Sigmoid colon (tissue), 6 donors: ENCODE measurements at regions not wholly inside any gene's neighbourhood (a gene's known extent, or its start where the extent isn't known, plus 50 kb on each side); places are given as distances from the start of the nearest gene placed in this dataset.

Experiments used
- DNase-seq: peaks from one replicate; pipeline ENCODE4 v3.0.0-alpha.2; 2019
- H3K27ac ChIP-seq, 4 donors: fragments of 200-600 bp; sonication (generic); one replicate each; pipeline ENCODE4 v1.5.1; 2016 to 2019; ENCODE audit warnings: mild to moderate bottlenecking in 1 of 4
- H3K27me3 ChIP-seq, 3 donors: fragments of 200-600 bp; sonication (generic); one replicate each; pipeline ENCODE4 v1.5.1; 2019; ENCODE audit warnings: mild to moderate bottlenecking in 1 of 3
- H3K36me3 ChIP-seq, 4 donors: fragments of 200-600 bp; sonication (generic); one replicate each; pipeline ENCODE4 v1.5.1; 2016 to 2019
- H3K4me1 ChIP-seq, 4 donors: fragments of 200-600 bp; sonication (generic); one replicate each; pipeline ENCODE4 v1.5.1; 2017 to 2019
- H3K4me3 ChIP-seq, 4 donors: fragments of 200-600 bp; sonication (generic); one replicate each; pipeline ENCODE4 v1.5.1; 2017 to 2019; ENCODE audit warnings: mild to moderate bottlenecking in 2 of 4, moderate library complexity in 1 of 4
- H3K9me3 ChIP-seq, 4 donors: fragments of 200-600 bp in 3 of 4; sonication (generic) in 3 of 4; one replicate each; pipeline versions ENCODE4 v1.5.1 to v1.6.1; 2013 to 2019
- CTCF ChIP-seq, 4 experiments: fragments of 450-650 bp in 3 of 4; fragments of 200-600 bp in 1 of 4; IDR thresholded peaks; one replicate each; pipeline ENCODE4 v1.5.1; 2016 to 2019; ENCODE audit warnings: antibody characterized with exemption in 4 of 4, mild to moderate bottlenecking in 3 of 4, moderate library complexity in 2 of 4
- EP300 ChIP-seq, 4 donors: sonication (generic); formaldehyde crosslinking; IDR thresholded peaks; one replicate each; pipeline ENCODE4 v1.6.1; 2017; ENCODE audit warnings: antibody characterized with exemption in 4 of 4
- POLR2A ChIP-seq, 2 donors: fragments of 450-650 bp; IDR thresholded peaks; one replicate each; pipeline ENCODE4 v1.6.1; 2016; ENCODE audit warnings: antibody characterized with exemption in 2 of 2, mild to moderate bottlenecking in 2 of 2, moderate library complexity in 2 of 2
- POLR2AphosphoS5 ChIP-seq, 4 donors: sonication (generic); formaldehyde crosslinking; IDR thresholded peaks; one replicate each; pipeline ENCODE4 v1.6.1; 2017; ENCODE audit warnings: antibody characterized with exemption in 4 of 4
- WGBS, 2 donors: extraction: QIAGEN DNeasy Blood & Tissue Kit; methylation state at CpG; one replicate each; pipeline ENCODE4 v1.1.7; 2013; 5-methylcytosine and 5-hydroxymethylcytosine counted together
- intact Hi-C: fragments of 100-400 bp; cut with DNase I; formaldehyde crosslinking; loops from one replicate; pipeline ENCODE4 v1.15.1; 2023
- donor health status: healthy with polysubstance abuse.
- donor health status: healthy.

- Histone ChIP-seq H3K27ac (peak overlapping the region in 3 of 4 donors; percentile 59 to 79 (median 66)), H3K4me1 (peaks cover 0 to 42% (median 29%) of the 10 kb centered on the region in 4 donors), H3K36me3 (peaks cover 0 to 18% (median 0%) of the 10 kb centered on the region in 4 donors), H3K27me3 (no peaks in the 10 kb centered on the region), H3K9me3 (no peaks in the 10 kb centered on the region), H3K4me3 (no peak overlapping the region)
- 80 to 86% methylated on average over 11 of the region's 11 CpGs for WGBS, 2 donors
- TF ChIP-seq EP300 (IDR thresholded peaks at IDR 0.05), result no peak
- no peak for TF ChIP-seq CTCF (IDR thresholded peaks at IDR 0.05)
- TF ChIP-seq POLR2AphosphoS5 (IDR thresholded peaks at IDR 0.05), result no peak
- no peak for TF ChIP-seq POLR2A (IDR thresholded peaks at IDR 0.05)
- intact Hi-C loops, result no loop called here
- DNase-seq, result no peak
Observed at GRCh38 chrX:10090319-10090718, 66.5 kb upstream of the CLCN4 start.

- H3K27me3 ChIP-seq, result no peaks in the 10 kb centered on the region
- intact Hi-C loops, result no loop called here
- H3K4me3 ChIP-seq, result no peak overlapping the region
- H3K27ac ChIP-seq, result no peak overlapping the region
- no peaks in the 10 kb centered on the region for H3K9me3 ChIP-seq
- WGBS, 2 donors, result 97% methylated on average over 9 of the region's 9 CpGs
- peaks cover 0 to 18% (median 0%) of the 10 kb centered on the region in 4 donors for H3K36me3 ChIP-seq
- TF ChIP-seq EP300 (IDR thresholded peaks at IDR 0.05) (no peak), POLR2AphosphoS5 (IDR thresholded peaks at IDR 0.05) (no peak)
- DNase-seq, result no peak
- peaks cover 0 to 21% (median 8%) of the 10 kb centered on the region in 4 donors for H3K4me1 ChIP-seq
Observed at GRCh38 chrX:10095246-10095645, 61.5 kb upstream of the CLCN4 start.

DNA sequence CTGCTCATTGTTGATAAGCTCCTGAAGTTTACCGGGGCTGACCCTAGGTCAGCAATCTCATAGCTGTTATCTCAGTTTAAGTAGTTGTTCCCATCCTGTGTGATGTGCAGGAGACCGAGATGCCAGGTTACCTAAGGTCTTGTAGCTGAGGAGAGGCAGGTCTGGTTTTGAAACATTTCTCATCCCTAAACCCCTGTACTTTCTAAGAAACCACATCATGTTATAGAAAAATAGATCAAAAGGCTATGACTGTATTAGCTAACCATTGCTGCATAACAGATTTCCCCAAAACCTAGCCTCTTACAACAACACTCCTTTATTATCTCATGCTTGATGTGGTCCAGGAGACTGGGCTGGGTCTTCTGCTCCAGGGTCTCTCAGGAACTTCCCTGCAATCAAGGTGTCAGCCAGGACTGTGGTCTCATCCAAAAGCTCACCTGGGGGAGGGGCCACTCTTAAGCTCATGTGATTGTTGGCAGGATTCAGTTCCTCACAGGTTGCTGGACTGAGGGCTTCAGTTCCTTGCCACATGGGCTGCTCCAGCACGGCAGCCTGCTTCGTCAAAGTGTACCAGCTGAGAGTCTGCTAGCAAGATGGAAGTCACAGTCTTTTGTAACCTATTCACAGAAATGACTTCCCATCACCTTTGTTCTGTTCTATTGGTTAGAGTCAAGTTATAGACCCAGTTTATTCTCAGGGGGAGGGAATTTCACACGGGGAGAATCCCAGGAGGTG, 60.9 kb upstream of the CLCN4 start:
- 79 to 84% methylated on average over 5 of the region's 5 CpGs for WGBS, 2 donors
- H3K27ac ChIP-seq, result no peak overlapping the region
- intact Hi-C loops, result no loop called here
- H3K4me3 ChIP-seq, result no peak overlapping the region
- no peaks in the 10 kb centered on the region for H3K27me3 ChIP-seq
- TF ChIP-seq POLR2AphosphoS5 (IDR thresholded peaks at IDR 0.05) (no peak), EP300 (IDR thresholded peaks at IDR 0.05) (no peak), CTCF (IDR thresholded peaks at IDR 0.05) (no peak), POLR2A (IDR thresholded peaks at IDR 0.05) (no peak)
- H3K4me1 ChIP-seq, result peaks cover 0 to 23% (median 12%) of the 10 kb centered on the region in 4 donors
- peaks cover 0 to 18% (median 0%) of the 10 kb centered on the region in 4 donors for H3K36me3 ChIP-seq
- no peak for DNase-seq
- no peaks in the 10 kb centered on the region for H3K9me3 ChIP-seq

DNA sequence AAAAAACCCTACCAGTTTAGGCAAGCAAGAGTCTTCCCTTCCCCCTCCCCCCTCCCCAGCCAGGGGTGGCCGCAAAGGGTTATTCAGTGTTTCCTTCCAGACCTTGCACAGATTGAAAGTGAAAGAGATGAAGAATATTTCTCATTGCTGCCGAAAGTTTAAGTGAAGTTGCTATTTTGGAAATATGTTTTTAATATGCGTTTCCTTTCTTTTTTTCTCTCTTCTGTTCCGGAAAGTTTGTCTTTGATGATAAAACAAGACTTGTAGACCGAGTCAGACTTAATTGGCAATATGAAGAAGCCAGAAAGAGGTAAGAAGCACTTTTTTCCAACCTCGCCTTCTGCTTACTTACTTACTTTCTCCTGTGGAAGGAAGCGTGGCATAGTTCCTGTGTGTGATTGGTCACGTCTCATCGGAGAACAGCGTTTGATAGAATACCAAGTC, 58.5 kb upstream of the CLCN4 start:
- Histone ChIP-seq H3K4me1 (peaks cover 0 to 25% (median 14%) of the 10 kb centered on the region in 4 donors), H3K27me3 (no peaks in the 10 kb centered on the region), H3K27ac (peak overlapping the region; percentile 67 to 78 (median 72)), H3K4me3 (peak overlapping the region in 2 of 4 donors; percentile 7 to 19), H3K9me3 (no peaks in the 10 kb centered on the region), H3K36me3 (peaks cover 0 to 4% (median 0%) of the 10 kb centered on the region in 4 donors)
- intact Hi-C loops, result no loop called here
- TF ChIP-seq POLR2AphosphoS5 (IDR thresholded peaks at IDR 0.05) (no peak), CTCF (IDR thresholded peaks at IDR 0.05) (no peak), POLR2A (IDR thresholded peaks at IDR 0.05) (no peak), EP300 (IDR thresholded peaks at IDR 0.05) (no peak)
- WGBS, 2 donors, result 34 to 71% methylated on average over 10 of the region's 10 CpGs
- no peak for DNase-seq

GRCh38 chrX:10099411-10099810, 57.4 kb upstream of the CLCN4 start:
- DNase-seq, result no peak
- Histone ChIP-seq H3K27me3 (no peaks in the 10 kb centered on the region), H3K27ac (peak overlapping the region; percentile 67 to 78 (median 72)), H3K9me3 (no peaks in the 10 kb centered on the region), H3K36me3 (peaks cover 0 to 2% (median 0%) of the 10 kb centered on the region in 4 donors), H3K4me1 (peaks cover 0 to 25% (median 14%) of the 10 kb centered on the region in 4 donors), H3K4me3 (no peak overlapping the region)
- WGBS, 2 donors, result 63 to 68% methylated on average over 5 of the region's 5 CpGs
- intact Hi-C loops, result no loop called here
- TF ChIP-seq POLR2AphosphoS5 (IDR thresholded peaks at IDR 0.05) (peak in 1 of 4 donors; percentile 36), EP300 (IDR thresholded peaks at IDR 0.05) (no peak)
